MM.1S (cell line): ENCODE measurements at regions not wholly inside any gene's neighbourhood (a gene's known extent, or its start where the extent isn't known, plus 50 kb on each side); places are given as distances from the start of the nearest gene placed in this dataset.

ENCODE experiments used
- DNase-seq: peaks from one replicate; pipeline ENCODE4 v3.0.0-alpha.2; 2015
- H2AFZ ChIP-seq: fragments of 300-600 bp; sonication (generic); 2 replicates; pipeline ENCODE4 v1.6.0; 2016; ENCODE audit warnings: antibody characterized with exemption, low read length
- H3F3A ChIP-seq: fragments of 300-600 bp; sonication (generic); 2 replicates; pipeline ENCODE4 v1.6.1; 2016; ENCODE audit warnings: mild to moderate bottlenecking, antibody characterized with exemption, low read length, moderate library complexity, mixed read lengths; ENCODE audit not compliant: insufficient read depth
- H3K27ac ChIP-seq: fragments of 300-600 bp; sonication (generic); 2 replicates; pipeline ENCODE4 v1.5.1; 2016; ENCODE audit warnings: mild to moderate bottlenecking, low read length
- H3K27me3 ChIP-seq: fragments of 300-600 bp; sonication (generic); replicated peaks from 2 replicates; pipeline ENCODE4 v1.6.0; 2016; ENCODE audit warnings: low read length; ENCODE audit not compliant: insufficient read depth
- H3K36me3 ChIP-seq: fragments of 300-600 bp; sonication (generic); replicated peaks from 2 replicates; pipeline ENCODE4 v1.6.1; 2016; ENCODE audit warnings: mild to moderate bottlenecking, low read length, mixed read lengths; ENCODE audit not compliant: insufficient read depth
- H3K4me1 ChIP-seq: fragments of 300-600 bp; sonication (generic); 2 replicates; pipeline ENCODE4 v1.6.1; 2016; ENCODE audit warnings: low read length, mixed read lengths
- H3K4me2 ChIP-seq: fragments of 300-600 bp; sonication (generic); 2 replicates; pipeline ENCODE4 v1.6.0; 2016; ENCODE audit warnings: low read depth, low read length
- H3K4me3 ChIP-seq: fragments of 300-600 bp; sonication (generic); 2 replicates; pipeline ENCODE4 v1.5.1; 2016; ENCODE audit warnings: low read length, mixed read lengths
- H3K79me2 ChIP-seq: fragments of 300-600 bp; sonication (generic); 2 replicates; pipeline ENCODE4 v1.6.1; 2016; ENCODE audit warnings: mixed run types, low read length, mixed read lengths
- H3K9ac ChIP-seq: fragments of 300-600 bp; sonication (generic); 2 replicates; pipeline ENCODE4 v1.6.1; 2016; ENCODE audit warnings: low read length, mixed read lengths
- H3K9me2 ChIP-seq: fragments of 300-600 bp; sonication (generic); replicated peaks from 2 replicates; pipeline ENCODE4 v1.6.1; 2016; ENCODE audit warnings: mild to moderate bottlenecking, low read length, mixed read lengths; ENCODE audit not compliant: insufficient read depth
- H3K9me3 ChIP-seq: fragments of 300-600 bp; sonication (generic); replicated peaks from 2 replicates; pipeline ENCODE4 v1.6.1; 2016; ENCODE audit warnings: mild to moderate bottlenecking, low read length, mixed read lengths; ENCODE audit not compliant: insufficient read depth
- H4K20me1 ChIP-seq: fragments of 300-600 bp; sonication (generic); 2 replicates; pipeline ENCODE4 v1.6.1; 2016; ENCODE audit warnings: mild to moderate bottlenecking, low read length, moderate library complexity, mixed read lengths; ENCODE audit not compliant: insufficient read depth
- CTCF ChIP-seq: fragments of 300-600 bp; sonication (generic); IDR thresholded peaks from 2 replicates; pipeline ENCODE4 v1.5.1; 2016; ENCODE audit warnings: antibody characterized with exemption, low read length, mixed read lengths
- EZH2 ChIP-seq: fragments of 300-600 bp; sonication (generic); optimal IDR thresholded peaks from 2 replicates; pipeline ENCODE3; 2017; ENCODE audit warnings: low read depth, mild to moderate bottlenecking, antibody characterized with exemption, low read length, mixed read lengths
- EZH2phosphoT487 ChIP-seq: fragments of 300-600 bp; sonication (generic); IDR thresholded peaks from 2 replicates; pipeline ENCODE4 v1.6.1; 2018; ENCODE audit warnings: antibody characterized with exemption, low read length

- TF ChIP-seq EZH2phosphoT487 (no peak), CTCF (no peak), EZH2 (no peak)
- Histone ChIP-seq H3K9ac (no peak overlapping the region), H3K36me3 (no peaks in the 10 kb centered on the region), H3F3A (no peaks in the 10 kb centered on the region), H3K27ac (no peak overlapping the region), H3K27me3 (no peaks in the 10 kb centered on the region), H3K4me3 (no peak overlapping the region), H4K20me1 (no peaks in the 10 kb centered on the region), H3K9me2 (no peaks in the 10 kb centered on the region), H3K4me1 (no peaks in the 10 kb centered on the region), H3K4me2 (no peak overlapping the region), H3K9me3 (no peaks in the 10 kb centered on the region), H3K79me2 (no peaks in the 10 kb centered on the region), H2AFZ (no peak overlapping the region)
- no peak for DNase-seq
These were observed 382.1 kb upstream of the CDH18 start for GRCh38 chr5:20370061-20370460.

- Histone ChIP-seq H3K27ac (no peak overlapping the region), H3K27me3 (no peaks in the 10 kb centered on the region), H3K9me2 (no peaks in the 10 kb centered on the region), H3F3A (no peaks in the 10 kb centered on the region), H3K4me2 (no peak overlapping the region), H3K4me1 (no peaks in the 10 kb centered on the region), H2AFZ (no peak overlapping the region), H3K36me3 (no peaks in the 10 kb centered on the region), H3K4me3 (no peak overlapping the region), H3K9ac (no peak overlapping the region), H3K79me2 (no peaks in the 10 kb centered on the region), H4K20me1 (no peaks in the 10 kb centered on the region), H3K9me3 (no peaks in the 10 kb centered on the region)
- no peak for DNase-seq
- no peak for TF ChIP-seq EZH2phosphoT487
- TF ChIP-seq EZH2, result no peak
- no peak for TF ChIP-seq CTCF
These were observed 381.5 kb upstream of the CDH18 start for GRCh38 chr5:20369518-20369885.

GRCh38 chr5:20368571-20369517 lies 380.8 kb upstream of the CDH18 start:
- Histone ChIP-seq H3K4me3 (no peak overlapping the region), H3K27ac (no peak overlapping the region), H3K27me3 (no peaks in the 10 kb centered on the region), H3K9ac (no peak overlapping the region), H3K9me2 (no peaks in the 10 kb centered on the region), H4K20me1 (no peaks in the 10 kb centered on the region), H2AFZ (no peak overlapping the region), H3K4me1 (no peaks in the 10 kb centered on the region), H3F3A (no peaks in the 10 kb centered on the region), H3K36me3 (no peaks in the 10 kb centered on the region), H3K4me2 (no peak overlapping the region), H3K9me3 (no peaks in the 10 kb centered on the region), H3K79me2 (no peaks in the 10 kb centered on the region)
- no peak for TF ChIP-seq EZH2
- no peak for TF ChIP-seq CTCF
- no peak for TF ChIP-seq EZH2phosphoT487
- no peak for DNase-seq
